ENCODE measurements at regions not wholly inside any gene's neighbourhood (a gene's known extent, or its start where the extent isn't known, plus 50 kb on each side); places are given as distances from the start of the nearest gene placed in this dataset.

GRCh38 chr12:90816353-90817089 lies 138.5 kb downstream of the CCER1 start:
- H3K9me3 ChIP-seq (replicated peaks; ENCODE audit: control insufficient read depth, insufficient read depth, low read length), result no peaks in the 10 kb centered on the region
- ChIA-PET CTCF (interaction anchor here (1.0 to 1.4 kb wide), 4 partner anchors 8 to 408 kb away, joined by 3 read pairs; no protein-coding TSS in a partner anchor), POLR2A (no interaction called here)
- no peak overlapping the region for H3K4me2 ChIP-seq (ENCODE audit: insufficient read depth, low read length)
- H3K4me1 ChIP-seq (ENCODE audit: control insufficient read depth, extremely low read depth, insufficient read depth, low read length), result peaks cover 9% of the 10 kb centered on the region
- dilution Hi-C loops (cut with MboI; ENCODE audit: extremely low pct_ligation_motif_present, low sequenced_read_pairs), result no loop called here
- DNase-seq (ENCODE audit: low read depth, low spot score), result peak; percentile 91
- H4K20me1 ChIP-seq (replicated peaks; ENCODE audit: control insufficient read depth, extremely low read depth, insufficient read depth, low read length), result no peaks in the 10 kb centered on the region
- intact Hi-C loops (cut with micrococcal nuclease), result loop anchor here (5.0 kb wide), 1 partner anchor 44 kb away; no protein-coding TSS in a partner anchor
- BruUV-seq (replicated peaks), result no TSS peak
- no peaks in the 10 kb centered on the region for H3K79me2 ChIP-seq (ENCODE audit: control insufficient read depth, insufficient read depth, low read length)
- peaks cover 0 to 1% of the 10 kb centered on the region in 2 experiments for H3K27me3 ChIP-seq (ENCODE audit: control insufficient read depth in 2 of 2, insufficient read depth in 2 of 2, low read length in 2 of 2)
- no peak overlapping the region for H3K4me3 ChIP-seq (replicated peaks in 1 of 3; ENCODE audit: insufficient read depth in 1 of 3, low read depth in 1 of 3, low read length in 3 of 3)
- H3K9me1 ChIP-seq (replicated peaks; ENCODE audit: control insufficient read depth, extremely low read depth, insufficient read depth, low read length), result no peaks in the 10 kb centered on the region
- no peak overlapping the region for H2AFZ ChIP-seq (ENCODE audit: low read depth, low read length)
- FAIRE-seq, result peak; percentile 78
- no peak overlapping the region for H3K9ac ChIP-seq (replicated peaks; ENCODE audit: extremely low read depth, insufficient read depth, low read length)
- no peaks in the 10 kb centered on the region for H3K36me3 ChIP-seq (ENCODE audit: control insufficient read depth in 2 of 2, extremely low read depth in 1 of 2, insufficient read depth in 2 of 2, low read length in 2 of 2)
- no peak overlapping the region for H3K27ac ChIP-seq (ENCODE audit: insufficient read depth, low read depth, low read length)
- TF ChIP-seq JUN (IDR thresholded peaks at IDR 0.05; ENCODE audit: borderline replicate concordance, insufficient read depth, insufficient read length, low read depth), result peak; percentile 79
- TF ChIP-seq GATA2 (IDR thresholded peaks at IDR 0.05; ENCODE audit: insufficient read depth, insufficient read length, low read depth, low read length), result no peak
- TF ChIP-seq, protein P1, sequence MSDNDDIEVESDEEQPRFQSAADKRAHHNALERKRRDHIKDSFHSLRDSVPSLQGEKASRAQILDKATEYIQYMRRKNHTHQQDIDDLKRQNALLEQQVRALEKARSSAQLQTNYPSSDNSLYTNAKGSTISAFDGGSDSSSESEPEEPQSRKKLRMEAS (IDR thresholded peaks at IDR 0.05; ENCODE audit: insufficient read depth, insufficient read length), result no peak
- TF ChIP-seq FOS (IDR thresholded peaks at IDR 0.05; ENCODE audit: borderline replicate concordance, insufficient read depth, low read length), result peak; percentile 92
- TF ChIP-seq POLR2AphosphoS5 (IDR thresholded peaks at IDR 0.05; ENCODE audit: insufficient read depth, low read depth, low read length), result peak; percentile 63

- Histone ChIP-seq H4K20me1 (replicated peaks; ENCODE audit: control insufficient read depth, extremely low read depth, insufficient read depth, low read length) (no peaks in the 10 kb centered on the region), H3K9me1 (replicated peaks; ENCODE audit: control insufficient read depth, extremely low read depth, insufficient read depth, low read length) (no peaks in the 10 kb centered on the region), H3K4me2 (ENCODE audit: insufficient read depth, low read length) (no peak overlapping the region), H3K4me1 (ENCODE audit: control insufficient read depth, extremely low read depth, insufficient read depth, low read length) (no peaks in the 10 kb centered on the region), H2AFZ (ENCODE audit: low read depth, low read length) (no peak overlapping the region), H3K9ac (replicated peaks; ENCODE audit: extremely low read depth, insufficient read depth, low read length) (no peak overlapping the region), H3K27me3 (ENCODE audit: control insufficient read depth in 2 of 2, insufficient read depth in 2 of 2, low read length in 2 of 2) (peaks cover 0 to 1% of the 10 kb centered on the region in 2 experiments), H3K9me3 (replicated peaks; ENCODE audit: control insufficient read depth, insufficient read depth, low read length) (no peaks in the 10 kb centered on the region), H3K27ac (ENCODE audit: insufficient read depth, low read depth, low read length) (no peak overlapping the region), H3K36me3 (ENCODE audit: control insufficient read depth in 2 of 2, extremely low read depth in 1 of 2, insufficient read depth in 2 of 2, low read length in 2 of 2) (no peaks in the 10 kb centered on the region), H3K79me2 (ENCODE audit: control insufficient read depth, insufficient read depth, low read length) (no peaks in the 10 kb centered on the region), H3K4me3 (replicated peaks in 1 of 3; ENCODE audit: insufficient read depth in 1 of 3, low read depth in 1 of 3, low read length in 3 of 3) (no peak overlapping the region)
- TF ChIP-seq GATA2 (IDR thresholded peaks at IDR 0.05; ENCODE audit: insufficient read depth, insufficient read length, low read depth, low read length) (no peak), MYC (IDR thresholded peaks at IDR 0.05; ENCODE audit: low read depth, low read length) (no peak), POLR2AphosphoS5 (IDR thresholded peaks at IDR 0.05; ENCODE audit: insufficient read depth, low read depth, low read length) (no peak), EZH2 (IDR thresholded peaks at IDR 0.05; ENCODE audit: borderline replicate concordance, low read depth, low read length, severe bottlenecking) (no peak), FOS (IDR thresholded peaks at IDR 0.05; ENCODE audit: borderline replicate concordance, insufficient read depth, low read length) (no peak), POLR2A (IDR thresholded peaks at IDR 0.05; ENCODE audit: low read depth, low read length) (no peak), JUN (IDR thresholded peaks at IDR 0.05; ENCODE audit: borderline replicate concordance, insufficient read depth, insufficient read length, low read depth) (no peak)
- TF ChIP-seq, protein P1 (IDR thresholded peaks at IDR 0.05; ENCODE audit: insufficient read depth, insufficient read length), result no peak
- TF ChIP-seq, protein P2, sequence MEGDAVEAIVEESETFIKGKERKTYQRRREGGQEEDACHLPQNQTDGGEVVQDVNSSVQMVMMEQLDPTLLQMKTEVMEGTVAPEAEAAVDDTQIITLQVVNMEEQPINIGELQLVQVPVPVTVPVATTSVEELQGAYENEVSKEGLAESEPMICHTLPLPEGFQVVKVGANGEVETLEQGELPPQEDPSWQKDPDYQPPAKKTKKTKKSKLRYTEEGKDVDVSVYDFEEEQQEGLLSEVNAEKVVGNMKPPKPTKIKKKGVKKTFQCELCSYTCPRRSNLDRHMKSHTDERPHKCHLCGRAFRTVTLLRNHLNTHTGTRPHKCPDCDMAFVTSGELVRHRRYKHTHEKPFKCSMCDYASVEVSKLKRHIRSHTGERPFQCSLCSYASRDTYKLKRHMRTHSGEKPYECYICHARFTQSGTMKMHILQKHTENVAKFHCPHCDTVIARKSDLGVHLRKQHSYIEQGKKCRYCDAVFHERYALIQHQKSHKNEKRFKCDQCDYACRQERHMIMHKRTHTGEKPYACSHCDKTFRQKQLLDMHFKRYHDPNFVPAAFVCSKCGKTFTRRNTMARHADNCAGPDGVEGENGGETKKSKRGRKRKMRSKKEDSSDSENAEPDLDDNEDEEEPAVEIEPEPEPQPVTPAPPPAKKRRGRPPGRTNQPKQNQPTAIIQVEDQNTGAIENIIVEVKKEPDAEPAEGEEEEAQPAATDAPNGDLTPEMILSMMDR (IDR thresholded peaks at IDR 0.05; ENCODE audit: extremely low read depth in 1 of 2, insufficient read depth in 1 of 2, low read depth in 1 of 2, low read length in 2 of 2), result no peak
- no peak for DNase-seq (ENCODE audit: low read depth, low spot score)
- dilution Hi-C loops (cut with MboI; ENCODE audit: extremely low pct_ligation_motif_present, low sequenced_read_pairs), result no loop called here
- BruUV-seq (replicated peaks), result no TSS peak
- POLR2A ChIA-PET, result no interaction called here
- FAIRE-seq, result no peak
- intact Hi-C loops (cut with micrococcal nuclease), result no loop called here
- CTCF ChIA-PET, result interaction anchor here (1.3 kb wide), 1 partner anchor 115 kb away, joined by 3 read pairs; no protein-coding TSS in a partner anchor
Observed at GRCh38 chr12:90809940-90810339, 145.0 kb downstream of the CCER1 start.
